ENCODE measurements at regions not wholly inside any gene's neighbourhood (a gene's known extent, or its start where the extent isn't known, plus 50 kb on each side); places are given as distances from the start of the nearest gene placed in this dataset.

GRCh38 chr5:110342683-110343082, 383.8 kb downstream of the TMEM232 start:
- TF ChIP-seq CTCF (IDR thresholded peaks at IDR 0.05; ENCODE audit: low read length) (no peak), EZH2 (IDR thresholded peaks at IDR 0.05; ENCODE audit: borderline replicate concordance, low read length) (no peak)

All from OCI-LY1 (cell line).